Natural killer cell (primary cell): ENCODE measurements at regions not wholly inside any gene's neighbourhood (a gene's known extent, or its start where the extent isn't known, plus 50 kb on each side); places are given as distances from the start of the nearest gene placed in this dataset.

Experiments
- ATAC-seq, 3 donors: fragments of 150-1000 bp in 2 of 3; fragments of 200-7000 bp in 1 of 3; cut with Tn5 transposase; 1 replicate in 1 of 3; 2 replicates in 2 of 3; pipeline ENCODE4 v1.10.0; 2021; ENCODE audit warnings: mild to moderate bottlenecking in 2 of 3, moderate library complexity in 2 of 3
- DNase-seq, 2 donors: peaks; one replicate each; pipeline versions ENCODE4 v3.0.0 to v3.0.0-alpha.2; 2013 to 2021; ENCODE audit warnings: mixed read lengths in 1 of 2
- H3K27ac ChIP-seq: one replicate; pipeline ENCODE4 v1.5.1; 2013; ENCODE audit warnings: mild to moderate bottlenecking, low read length
- H3K27me3 ChIP-seq: one replicate; pipeline ENCODE4 v1.6.1; 2013; ENCODE audit warnings: low read length; ENCODE audit not compliant: control insufficient read depth, insufficient read depth
- H3K36me3 ChIP-seq: one replicate; pipeline ENCODE4 v1.6.1; 2013; ENCODE audit warnings: low read length; ENCODE audit not compliant: control insufficient read depth, insufficient read depth
- H3K4me1 ChIP-seq: one replicate; pipeline ENCODE4 v1.6.1; 2013; ENCODE audit warnings: low read length; ENCODE audit not compliant: control insufficient read depth, insufficient read depth
- H3K4me3 ChIP-seq: one replicate; pipeline ENCODE4 v1.5.1; 2013; ENCODE audit warnings: low read length
- H3K9me3 ChIP-seq: one replicate; pipeline ENCODE4 v1.6.1; 2013; ENCODE audit warnings: low read length; ENCODE audit not compliant: control insufficient read depth, insufficient read depth
- H3K27ac Mint-ChIP-seq, 2 donors: one replicate each; pipeline ENCODE4 v1.8.0; 2022; ENCODE audit warnings: mild to moderate bottlenecking in 2 of 2, mixed read lengths in 2 of 2, moderate library complexity in 1 of 2
- H3K27me3 Mint-ChIP-seq, 2 donors: one replicate each; pipeline ENCODE4 v1.8.0; 2022; ENCODE audit warnings: low read depth in 2 of 2, mixed read lengths in 2 of 2
- H3K36me3 Mint-ChIP-seq: one replicate; pipeline ENCODE4 v1.8.0; 2022; ENCODE audit warnings: mixed read lengths
- H3K4me1 Mint-ChIP-seq, 2 donors: one replicate each; pipeline ENCODE4 v1.8.0; 2022; ENCODE audit warnings: mixed read lengths in 2 of 2
- H3K4me3 Mint-ChIP-seq: one replicate; pipeline ENCODE4 v1.8.0; 2022; ENCODE audit warnings: mild to moderate bottlenecking, moderate library complexity, mixed read lengths
- H3K9me3 Mint-ChIP-seq, 2 donors: one replicate each; pipeline ENCODE4 v1.8.0; 2022; ENCODE audit warnings: mixed read lengths in 2 of 2
- CTCF ChIP-seq: fragments of 200-600 bp; IDR thresholded peaks from one replicate; pipeline ENCODE4 v1.8.0; 2022; ENCODE audit warnings: antibody characterized with exemption
- WGBS: methylation state at CpG from one replicate; pipeline ENCODE4 v1.1.7; 2013; ENCODE audit warnings: missing lambda C conversion rate; ENCODE audit not compliant: insufficient coverage; 5-methylcytosine and 5-hydroxymethylcytosine counted together
- intact Hi-C: fragments of 100-400 bp; cut with micrococcal nuclease; formaldehyde crosslinking; loops from one replicate; pipeline ENCODE4 v1.14.2; 2022

GRCh38 chr7:13276977-13277376 is 589.5 kb downstream of the ARL4A start:
- Histone ChIP-seq H3K27me3 (no peaks in the 10 kb centered on the region), H3K36me3 (no peaks in the 10 kb centered on the region), H3K27ac (no peak overlapping the region), H3K4me1 (no peaks in the 10 kb centered on the region), H3K9me3 (no peaks in the 10 kb centered on the region), H3K4me3 (no peak overlapping the region)
- intact Hi-C loops = no loop called here
- Mint-ChIP-seq H3K27ac (no peak overlapping the region), H3K4me3 (no peak overlapping the region), H3K9me3 (no peaks in the 10 kb centered on the region), H3K4me1 (no peaks in the 10 kb centered on the region), H3K27me3 (no peaks in the 10 kb centered on the region), H3K36me3 (no peaks in the 10 kb centered on the region)
- no peak for TF ChIP-seq CTCF
- ATAC-seq = no peak
- DNase-seq = no peak

GRCh38 chr7:13278020-13278419 is 590.6 kb downstream of the ARL4A start:
- no peak for ATAC-seq
- intact Hi-C loops = no loop called here
- Mint-ChIP-seq H3K27ac (no peak overlapping the region), H3K27me3 (no peaks in the 10 kb centered on the region), H3K36me3 (no peaks in the 10 kb centered on the region), H3K4me3 (no peak overlapping the region), H3K9me3 (no peaks in the 10 kb centered on the region), H3K4me1 (no peaks in the 10 kb centered on the region)
- Histone ChIP-seq H3K4me3 (no peak overlapping the region), H3K4me1 (no peaks in the 10 kb centered on the region), H3K9me3 (no peaks in the 10 kb centered on the region), H3K27me3 (no peaks in the 10 kb centered on the region), H3K36me3 (no peaks in the 10 kb centered on the region), H3K27ac (no peak overlapping the region)
- TF ChIP-seq CTCF = no peak
- WGBS = 77% methylated on average over 3 of the region's 3 CpGs
- no peak for DNase-seq

- WGBS = no CpG with 5 or more reads among the region's 3 CpGs
These were observed 592.5 kb downstream of the ARL4A start for GRCh38 chr7:13279854-13280435.

More at GRCh38 chr7:13279854-13280435, 592.5 kb downstream of the ARL4A start:
- no peaks in the 10 kb centered on the region for H3K27me3 ChIP-seq
- no peaks in the 10 kb centered on the region for H3K36me3 Mint-ChIP-seq
- H3K9me3 Mint-ChIP-seq = no peaks in the 10 kb centered on the region
- no peaks in the 10 kb centered on the region for H3K27me3 Mint-ChIP-seq
- H3K36me3 ChIP-seq = no peaks in the 10 kb centered on the region
- intact Hi-C loops = no loop called here
- no peak for ATAC-seq
- H3K9me3 ChIP-seq = no peaks in the 10 kb centered on the region
- no peaks in the 10 kb centered on the region for H3K4me1 Mint-ChIP-seq
- H3K4me3 Mint-ChIP-seq = no peak overlapping the region
- H3K27ac Mint-ChIP-seq = no peak overlapping the region
- peak in 1 of 2 donors; percentile 42 for DNase-seq
- H3K4me1 ChIP-seq = no peaks in the 10 kb centered on the region
- H3K27ac ChIP-seq = no peak overlapping the region
- peak; percentile 65 for TF ChIP-seq CTCF
- no peak overlapping the region for H3K4me3 ChIP-seq
